Mucosa of rectum (tissue), 2 donors: ENCODE measurements at regions not wholly inside any gene's neighbourhood (a gene's known extent, or its start where the extent isn't known, plus 50 kb on each side); places are given as distances from the start of the nearest gene placed in this dataset.

Source experiments
- H3K27ac ChIP-seq, 2 donors: one replicate each; pipeline ENCODE4 v1.7.0; 2013; ENCODE audit warnings: inconsistent platforms in 2 of 2, low read depth in 2 of 2, low read length in 2 of 2
- H3K27me3 ChIP-seq, 2 donors: one replicate each; pipeline ENCODE4 v1.7.0; 2013; ENCODE audit warnings: low read length in 2 of 2; ENCODE audit not compliant: control insufficient read depth in 2 of 2, insufficient read depth in 2 of 2
- H3K36me3 ChIP-seq, 2 donors: one replicate each; pipeline ENCODE4 v1.7.0; 2013; ENCODE audit warnings: low read length in 2 of 2; ENCODE audit not compliant: control insufficient read depth in 2 of 2, insufficient read depth in 2 of 2
- H3K4me1 ChIP-seq, 2 donors: one replicate each; pipeline ENCODE4 v1.7.0; 2013; ENCODE audit warnings: low read length in 2 of 2, mild to moderate bottlenecking in 1 of 2; ENCODE audit not compliant: control insufficient read depth in 2 of 2, insufficient read depth in 2 of 2
- H3K4me3 ChIP-seq, 2 donors: one replicate each; pipeline ENCODE4 v1.7.0; 2013; ENCODE audit warnings: low read length in 2 of 2
- H3K9ac ChIP-seq, 2 donors: one replicate each; pipeline ENCODE4 v1.7.0; 2013; ENCODE audit warnings: low read length in 2 of 2, low read depth in 1 of 2, mild to moderate bottlenecking in 1 of 2
- H3K9me3 ChIP-seq, 2 donors: one replicate each; pipeline ENCODE4 v1.7.0; 2013; ENCODE audit warnings: low read length in 2 of 2; ENCODE audit not compliant: control insufficient read depth in 2 of 2
- donor health status: healthy.
- donor health status: Normal muscosa, but diverticular disease.

GRCh38 chr10:126844406-126844805 is 60.8 kb upstream of the DOCK1 start:
- Histone ChIP-seq H3K4me3 (no peak overlapping the region), H3K4me1 (peaks cover 21 to 45% of the 10 kb centered on the region in 2 donors), H3K27me3 (no peaks in the 10 kb centered on the region), H3K9me3 (no peaks in the 10 kb centered on the region), H3K36me3 (no peaks in the 10 kb centered on the region), H3K27ac (peak overlapping the region; percentile 34 to 72), H3K9ac (no peak overlapping the region)

GRCh38 chr10:126846469-126846868 is 58.8 kb upstream of the DOCK1 start:
- H3K36me3 ChIP-seq, result no peaks in the 10 kb centered on the region
- peaks cover 12 to 28% of the 10 kb centered on the region in 2 donors for H3K4me1 ChIP-seq
- no peak overlapping the region for H3K4me3 ChIP-seq
- H3K27ac ChIP-seq, result no peak overlapping the region
- H3K27me3 ChIP-seq, result no peaks in the 10 kb centered on the region
- H3K9me3 ChIP-seq, result no peaks in the 10 kb centered on the region
- H3K9ac ChIP-seq, result no peak overlapping the region

GRCh38 chr10:126846959-126847358 is 58.3 kb upstream of the DOCK1 start:
- Histone ChIP-seq H3K27ac (no peak overlapping the region), H3K36me3 (no peaks in the 10 kb centered on the region), H3K27me3 (no peaks in the 10 kb centered on the region), H3K9ac (no peak overlapping the region), H3K4me3 (no peak overlapping the region), H3K9me3 (no peaks in the 10 kb centered on the region), H3K4me1 (peaks cover 7 to 23% of the 10 kb centered on the region in 2 donors)

- no peak overlapping the region for H3K4me3 ChIP-seq
- no peak overlapping the region for H3K9ac ChIP-seq
- peaks cover 6 to 18% of the 10 kb centered on the region in 2 donors for H3K4me1 ChIP-seq
- no peaks in the 10 kb centered on the region for H3K27me3 ChIP-seq
- H3K36me3 ChIP-seq, result no peaks in the 10 kb centered on the region
- no peaks in the 10 kb centered on the region for H3K9me3 ChIP-seq
- no peak overlapping the region for H3K27ac ChIP-seq
Measured at GRCh38 chr10:126847666-126848065, 57.6 kb upstream of the DOCK1 start.

- no peaks in the 10 kb centered on the region for H3K27me3 ChIP-seq
- H3K27ac ChIP-seq, result no peak overlapping the region
- no peak overlapping the region for H3K4me3 ChIP-seq
- no peaks in the 10 kb centered on the region for H3K9me3 ChIP-seq
- peaks cover 0 to 2% of the 10 kb centered on the region in 2 donors for H3K4me1 ChIP-seq
- no peak overlapping the region for H3K9ac ChIP-seq
- no peaks in the 10 kb centered on the region for H3K36me3 ChIP-seq
Measured at GRCh38 chr10:126849646-126850045, 55.6 kb upstream of the DOCK1 start.

GRCh38 chr10:126851414-126852108 is 53.7 kb upstream of the DOCK1 start:
- Histone ChIP-seq H3K4me3 (no peak overlapping the region), H3K27me3 (no peaks in the 10 kb centered on the region), H3K4me1 (no peaks in the 10 kb centered on the region), H3K36me3 (no peaks in the 10 kb centered on the region), H3K9me3 (no peaks in the 10 kb centered on the region), H3K9ac (no peak overlapping the region), H3K27ac (no peak overlapping the region)

GRCh38 chr10:126854726-126855495 is 50.3 kb upstream of the DOCK1 start:
- Histone ChIP-seq H3K9me3 (no peaks in the 10 kb centered on the region), H3K27me3 (no peaks in the 10 kb centered on the region), H3K9ac (no peak overlapping the region), H3K36me3 (no peaks in the 10 kb centered on the region), H3K27ac (no peak overlapping the region), H3K4me1 (no peaks in the 10 kb centered on the region), H3K4me3 (no peak overlapping the region)
